Common myeloid progenitor, CD34-positive (primary cell): ENCODE measurements at regions not wholly inside any gene's neighbourhood (a gene's known extent, or its start where the extent isn't known, plus 50 kb on each side); places are given as distances from the start of the nearest gene placed in this dataset.

Source experiments
- CTCF ChIA-PET: fragments of 350-600 bp; sonication (Branson Sonifier 250); formaldehyde crosslinking; loops from one replicate; lab custom pipeline; 2021; ENCODE audit warnings: antibody characterized with exemption; lab: Charles Lee
- POLR2A ChIA-PET: fragments of 350-600 bp; sonication (Branson Sonifier 250); formaldehyde crosslinking; loops from one replicate; lab custom pipeline; 2021; ENCODE audit warnings: antibody characterized with exemption; lab: Charles Lee
- DNase-seq, 3 donors: peaks; one replicate each; pipeline versions ENCODE4 v3.0.0 to v3.0.0-alpha.2; 2013
- H3K27ac ChIP-seq, 2 experiments: 1 replicate in 1 of 2; 2 replicates in 1 of 2; pipeline ENCODE4 v1.7.0; 2013; ENCODE audit warnings: inconsistent platforms in 2 of 2, low read length in 2 of 2, mild to moderate bottlenecking in 2 of 2, low read depth in 1 of 2, moderate library complexity in 1 of 2; ENCODE audit not compliant: severe bottlenecking in 2 of 2, insufficient read depth in 1 of 2, poor library complexity in 1 of 2
- H3K27me3 ChIP-seq, 5 experiments: replicated peaks in 2 of 5; 1 replicate in 3 of 5; 2 replicates in 2 of 5; pipeline versions ENCODE4 v1.6.1 to v1.7.0; 2013; ENCODE audit warnings: low read length in 4 of 5, mild to moderate bottlenecking in 2 of 5, moderate library complexity in 2 of 5, inconsistent platforms in 1 of 5; ENCODE audit not compliant: insufficient read depth in 5 of 5, control insufficient read depth in 4 of 5
- H3K36me3 ChIP-seq, 4 experiments: 1 replicate in 2 of 4; 2 replicates in 2 of 4; pipeline versions ENCODE4 v1.6.1 to v1.7.0; 2013; ENCODE audit warnings: low read length in 3 of 4, control low read depth in 1 of 4, mild to moderate bottlenecking in 1 of 4; ENCODE audit not compliant: control insufficient read depth in 4 of 4, insufficient read depth in 4 of 4
- H3K4me1 ChIP-seq, 4 experiments: 1 replicate in 3 of 4; 2 replicates in 1 of 4; pipeline versions ENCODE4 v1.6.1 to v1.7.1; 2013; ENCODE audit warnings: low read length in 3 of 4, mild to moderate bottlenecking in 3 of 4, control low read depth in 1 of 4, inconsistent platforms in 1 of 4, moderate library complexity in 1 of 4; ENCODE audit not compliant: control insufficient read depth in 4 of 4, insufficient read depth in 4 of 4; ENCODE audit errors: control extremely low read depth in 1 of 4
- H3K4me3 ChIP-seq, 7 experiments: 1 replicate in 4 of 7; 2 replicates in 3 of 7; pipeline versions ENCODE4 v1.5.1 to v1.7.0; 2013; ENCODE audit warnings: mild to moderate bottlenecking in 7 of 7, low read length in 6 of 7, moderate library complexity in 6 of 7, inconsistent platforms in 2 of 7, low read depth in 2 of 7, control low read depth in 1 of 7; ENCODE audit not compliant: insufficient read depth in 4 of 7, control insufficient read depth in 1 of 7; ENCODE audit errors: extremely low read depth in 1 of 7
- H3K9me3 ChIP-seq, 5 experiments: 1 replicate in 4 of 5; 2 replicates in 1 of 5; pipeline versions ENCODE4 v1.6.1 to v1.7.1; 2013; ENCODE audit warnings: low read length in 4 of 5, mild to moderate bottlenecking in 2 of 5, inconsistent platforms in 1 of 5, low read depth in 1 of 5, moderate library complexity in 1 of 5; ENCODE audit not compliant: control insufficient read depth in 4 of 5, insufficient read depth in 2 of 5; ENCODE audit errors: control extremely low read depth in 1 of 5
- WGBS: methylation state at CpG from one replicate; pipeline ENCODE4 v1.1.5; 2013; ENCODE audit not compliant: insufficient coverage; 5-methylcytosine and 5-hydroxymethylcytosine counted together

- ChIA-PET POLR2A (no interaction called here), CTCF (no interaction called here)
- DNase-seq: peak in 2 of 3 donors; percentile 7 to 15
- Histone ChIP-seq H3K9me3 (no peaks in the 10 kb centered on the region), H3K4me3 (no peak overlapping the region), H3K27me3 (peaks cover 0 to 2% (median 0%) of the 10 kb centered on the region in 5 experiments), H3K4me1 (peaks cover 0 to 8% (median 0%) of the 10 kb centered on the region in 4 experiments), H3K36me3 (no peaks in the 10 kb centered on the region), H3K27ac (no peak overlapping the region)
- 14% methylated on average over 1 of the region's 2 CpGs for WGBS
These were observed 74.2 kb upstream of the NEDD4L start for GRCh38 chr18:57969824-57970223.

- H3K27me3 ChIP-seq: no peaks in the 10 kb centered on the region
- WGBS: 100% methylated on average over 4 of the region's 6 CpGs
- no peaks in the 10 kb centered on the region for H3K36me3 ChIP-seq
- H3K27ac ChIP-seq: no peak overlapping the region
- H3K4me1 ChIP-seq: peaks cover 0 to 7% (median 0%) of the 10 kb centered on the region in 4 experiments
- ChIA-PET POLR2A (no interaction called here), CTCF (interaction anchor here (1.0 to 1.4 kb wide), 2 partner anchors 20 to 78 kb away, joined by 3 to 4 read pairs; partner anchors contain the start of gene NEDD4L)
- no peak for DNase-seq
- H3K4me3 ChIP-seq: no peak overlapping the region
- H3K9me3 ChIP-seq: no peaks in the 10 kb centered on the region
These were observed 78.8 kb upstream of the NEDD4L start for GRCh38 chr18:57965246-57965645.

GRCh38 chr18:57961876-57962505, 82.0 kb upstream of the NEDD4L start:
- Histone ChIP-seq H3K4me3 (no peak overlapping the region), H3K9me3 (no peaks in the 10 kb centered on the region), H3K27me3 (peaks cover 0 to 4% (median 0%) of the 10 kb centered on the region in 5 experiments), H3K4me1 (no peaks in the 10 kb centered on the region), H3K36me3 (no peaks in the 10 kb centered on the region), H3K27ac (no peak overlapping the region)
- CTCF ChIA-PET: interaction anchor here (0.7 kb wide), 1 partner anchor 176 kb away, joined by 3 read pairs; no protein-coding TSS in a partner anchor
- POLR2A ChIA-PET: no interaction called here
- no peak for DNase-seq
- no CpG with 5 or more reads among the region's 1 CpG for WGBS

GRCh38 chr18:57961411-57961810, 82.6 kb upstream of the NEDD4L start:
- no peaks in the 10 kb centered on the region for H3K36me3 ChIP-seq
- H3K9me3 ChIP-seq: no peaks in the 10 kb centered on the region
- ChIA-PET CTCF (interaction anchor here (0.7 kb wide), 1 partner anchor 176 kb away, joined by 3 read pairs; no protein-coding TSS in a partner anchor), POLR2A (no interaction called here)
- DNase-seq: no peak
- H3K27me3 ChIP-seq: peaks cover 0 to 4% (median 0%) of the 10 kb centered on the region in 5 experiments
- no peak overlapping the region for H3K4me3 ChIP-seq
- no peak overlapping the region for H3K27ac ChIP-seq
- H3K4me1 ChIP-seq: no peaks in the 10 kb centered on the region

GRCh38 chr18:57959278-57959677, 84.7 kb upstream of the NEDD4L start:
- 39% methylated on average over 2 of the region's 3 CpGs for WGBS
- POLR2A ChIA-PET: interaction anchor here (0.6 kb wide), 1 partner anchor 768 kb away, joined by 4 read pairs; no protein-coding TSS in a partner anchor

GRCh38 chr18:57957210-57957609, 86.8 kb upstream of the NEDD4L start:
- Histone ChIP-seq H3K27ac (no peak overlapping the region), H3K27me3 (peaks cover 0 to 8% (median 0%) of the 10 kb centered on the region in 5 experiments), H3K4me1 (no peaks in the 10 kb centered on the region), H3K36me3 (no peaks in the 10 kb centered on the region), H3K4me3 (no peak overlapping the region), H3K9me3 (no peaks in the 10 kb centered on the region)
- ChIA-PET CTCF (interaction anchor here (1.0 to 1.6 kb wide), 2 partner anchors 19 to 165 kb away, joined by 3 to 6 read pairs; no protein-coding TSS in a partner anchor), POLR2A (no interaction called here)
- peak in 2 of 3 donors; percentile 37 to 54 for DNase-seq
- 29% methylated on average over 2 of the region's 3 CpGs for WGBS

More at GRCh38 chr18:57959278-57959677, 84.7 kb upstream of the NEDD4L start:
- peak; percentile 45 to 65 (median 64) for DNase-seq
- CTCF ChIA-PET: interaction anchor here (0.9 to 1.5 kb wide), 6 partner anchors 9 to 222 kb away, joined by 3 to 5 read pairs (median 4); partner anchors contain the start of gene NEDD4L
- Histone ChIP-seq H3K4me1 (no peaks in the 10 kb centered on the region), H3K36me3 (no peaks in the 10 kb centered on the region), H3K27ac (no peak overlapping the region), H3K27me3 (peaks cover 0 to 6% (median 0%) of the 10 kb centered on the region in 5 experiments), H3K9me3 (no peaks in the 10 kb centered on the region), H3K4me3 (no peak overlapping the region)

- CTCF ChIA-PET: interaction anchor here (1.6 kb wide), 1 partner anchor 165 kb away, joined by 6 read pairs; no protein-coding TSS in a partner anchor
These were observed 87.5 kb upstream of the NEDD4L start for GRCh38 chr18:57956491-57956890.

More at GRCh38 chr18:57956491-57956890, 87.5 kb upstream of the NEDD4L start:
- Histone ChIP-seq H3K4me1 (no peaks in the 10 kb centered on the region), H3K27ac (no peak overlapping the region), H3K27me3 (peaks cover 0 to 8% (median 0%) of the 10 kb centered on the region in 5 experiments), H3K9me3 (no peaks in the 10 kb centered on the region), H3K36me3 (no peaks in the 10 kb centered on the region), H3K4me3 (no peak overlapping the region)
- WGBS: 100% methylated on average over 2 of the region's 3 CpGs
- POLR2A ChIA-PET: no interaction called here
- no peak for DNase-seq
